H1 (cell line): ENCODE measurements at regions not wholly inside any gene's neighbourhood (a gene's known extent, or its start where the extent isn't known, plus 50 kb on each side); places are given as distances from the start of the nearest gene placed in this dataset.

Experiments used
- CTCF ChIA-PET: fragments of 300-600 bp; sonication (Branson Sonifier 250); formaldehyde crosslinking; loops from one replicate; lab custom pipeline; 2021; ENCODE audit not compliant: partially characterized antibody; lab: Charles Lee
- POLR2A ChIA-PET: fragments of 300-600 bp; sonication (Branson Sonifier 250); formaldehyde crosslinking; loops from one replicate; lab custom pipeline; 2021; ENCODE audit warnings: inconsistent platforms; ENCODE audit not compliant: partially characterized antibody; lab: Charles Lee
- DNase-seq, 2 experiments: peaks; one replicate each; pipeline versions ENCODE4 v3.0.0 to v3.0.0-alpha.2; 2010 to 2022; ENCODE audit warnings: low spot score in 2 of 2, low read depth in 1 of 2, mixed read lengths in 1 of 2
- FAIRE-seq: peaks from 2 replicates; lab custom pipeline; 2011; peaks lifted over from hg19 to GRCh38; lab: Jason Lieb, UNC
- H2AFZ ChIP-seq: 2 replicates; pipeline ENCODE4 v1.8.1; 2012; ENCODE audit warnings: low read length, inconsistent platforms
- H2AK5ac ChIP-seq: 2 replicates; pipeline ENCODE4 v1.6.1; 2013; ENCODE audit warnings: low read depth, low read length
- H2BK120ac ChIP-seq: replicated peaks from 2 replicates; pipeline ENCODE3; 2013; ENCODE audit warnings: low read depth, low read length, inconsistent platforms
- H2BK12ac ChIP-seq: 2 replicates; pipeline ENCODE4 v1.6.1; 2013; ENCODE audit warnings: low read depth, low read length
- H2BK15ac ChIP-seq: 2 replicates; pipeline ENCODE4 v1.6.1; 2013; ENCODE audit warnings: low read length
- H2BK20ac ChIP-seq: 2 replicates; pipeline ENCODE4 v1.6.1; 2013; ENCODE audit warnings: low read length
- H2BK5ac ChIP-seq: 2 replicates; pipeline ENCODE4 v1.6.1; 2013; ENCODE audit warnings: low read depth, low read length
- H3K14ac ChIP-seq: 2 replicates; pipeline ENCODE4 v1.6.1; 2013; ENCODE audit warnings: inconsistent platforms; ENCODE audit not compliant: insufficient read length
- H3K18ac ChIP-seq: 2 replicates; pipeline ENCODE4 v1.6.1; 2013; ENCODE audit warnings: low read length; ENCODE audit errors: extremely low read depth
- H3K23ac ChIP-seq: 2 replicates; pipeline ENCODE4 v1.6.1; 2013; ENCODE audit warnings: inconsistent platforms; ENCODE audit not compliant: insufficient read length
- H3K23me2 ChIP-seq: 2 replicates; pipeline ENCODE4 v1.6.1; 2013; ENCODE audit warnings: low read depth, low read length
- H3K27ac ChIP-seq: 2 replicates; pipeline ENCODE4 v1.6.1; 2011; ENCODE audit warnings: low read depth, low read length, inconsistent platforms
- H3K27me3 ChIP-seq, 4 experiments: replicated peaks in 1 of 4; 1 replicate in 1 of 4; 2 replicates in 3 of 4; pipeline versions ENCODE4 v1.6.1 to v1.8.1; 2011 to 2013; ENCODE audit warnings: low read length in 3 of 4, mild to moderate bottlenecking in 3 of 4, inconsistent platforms in 2 of 4, mixed read lengths in 2 of 4, moderate library complexity in 1 of 4; ENCODE audit not compliant: control insufficient read depth in 3 of 4, insufficient read depth in 3 of 4; ENCODE audit errors: extremely low read depth in 1 of 4
- H3K36me3 ChIP-seq, 4 experiments: 2 replicates each; pipeline versions ENCODE4 v1.6.1 to v1.8.1; 2011 to 2013; ENCODE audit warnings: mild to moderate bottlenecking in 4 of 4, low read length in 3 of 4, moderate library complexity in 2 of 4, control low read depth in 1 of 4, inconsistent platforms in 1 of 4; ENCODE audit not compliant: insufficient read depth in 4 of 4, control insufficient read depth in 2 of 4
- H3K4ac ChIP-seq: replicated peaks from 2 replicates; pipeline ENCODE3; 2013; ENCODE audit warnings: low read length, low read depth, mixed read lengths, inconsistent platforms; ENCODE audit not compliant: insufficient read length
- H3K4me1 ChIP-seq, 4 experiments: replicated peaks in 1 of 4; 1 replicate in 1 of 4; 2 replicates in 3 of 4; pipeline versions ENCODE4 v1.6.1 to v1.8.1; 2011 to 2013; ENCODE audit warnings: low read length in 3 of 4, inconsistent platforms in 2 of 4, mixed read lengths in 1 of 4; ENCODE audit not compliant: insufficient read depth in 4 of 4, control insufficient read depth in 3 of 4
- H3K4me2 ChIP-seq, 2 experiments: 2 replicates each; pipeline versions ENCODE4 v1.6.1 to v1.8.1; 2011 to 2013; ENCODE audit warnings: low read depth in 2 of 2, low read length in 2 of 2, control low read depth in 1 of 2, inconsistent platforms in 1 of 2, mild to moderate bottlenecking in 1 of 2; ENCODE audit not compliant: insufficient read depth in 1 of 2
- H3K4me3 ChIP-seq, 4 experiments: fragments of 200-600, 300-600 bp in 1 of 4; sonication (generic), shearing (Covaris generic), sonication (Bioruptor Twin) in 1 of 4; 2 replicates each; pipeline versions ENCODE4 v1.5.1 to v1.8.1; 2011 to 2016; ENCODE audit warnings: low read length in 4 of 4, low read depth in 3 of 4, control low read depth in 2 of 4, inconsistent platforms in 2 of 4, mild to moderate bottlenecking in 2 of 4, mixed read lengths in 1 of 4, moderate library complexity in 1 of 4; ENCODE audit not compliant: insufficient read depth in 2 of 4; ENCODE audit errors: extremely low read depth in 1 of 4
- H3K56ac ChIP-seq: replicated peaks from 2 replicates; pipeline ENCODE3; 2013; ENCODE audit warnings: low read depth, mild to moderate bottlenecking, mixed read lengths, low read length, inconsistent platforms; ENCODE audit not compliant: insufficient read length
- H3K79me1 ChIP-seq: 2 replicates; pipeline ENCODE4 v1.6.1; 2013; ENCODE audit warnings: low read depth, low read length, control low read depth
- H3K79me2 ChIP-seq, 2 experiments: 2 replicates each; pipeline versions ENCODE4 v1.6.1 to v1.8.1; 2012 to 2013; ENCODE audit warnings: low read length in 2 of 2, mild to moderate bottlenecking in 2 of 2, inconsistent platforms in 1 of 2; ENCODE audit not compliant: insufficient read depth in 2 of 2, control insufficient read depth in 1 of 2
- H3K9ac ChIP-seq, 4 experiments: replicated peaks in 1 of 4; 1 replicate in 1 of 4; 2 replicates in 3 of 4; pipeline versions ENCODE4 v1.6.1 to v1.8.1; 2011 to 2013; ENCODE audit warnings: low read depth in 3 of 4, low read length in 3 of 4, control low read depth in 2 of 4, mild to moderate bottlenecking in 2 of 4, moderate library complexity in 2 of 4, inconsistent platforms in 1 of 4; ENCODE audit errors: extremely low read depth in 1 of 4
- H3K9me3 ChIP-seq, 2 experiments: 2 replicates each; pipeline versions ENCODE4 v1.6.1 to v1.8.1; 2012 to 2013; ENCODE audit warnings: mild to moderate bottlenecking in 2 of 2, moderate library complexity in 2 of 2, control low read depth in 1 of 2, inconsistent platforms in 1 of 2, low read depth in 1 of 2, low read length in 1 of 2, mixed read lengths in 1 of 2; ENCODE audit not compliant: insufficient read depth in 2 of 2
- H4K20me1 ChIP-seq, 2 experiments: replicated peaks in 1 of 2; 2 replicates each; pipeline versions ENCODE3 to v1.8.1; 2011 to 2013; ENCODE audit warnings: inconsistent platforms in 2 of 2, low read length in 2 of 2, mild to moderate bottlenecking in 1 of 2; ENCODE audit not compliant: insufficient read depth in 2 of 2, control insufficient read depth in 1 of 2
- H4K5ac ChIP-seq: 2 replicates; pipeline ENCODE4 v1.6.1; 2013; ENCODE audit warnings: low read length, low read depth, mixed read lengths, inconsistent platforms; ENCODE audit not compliant: insufficient read length
- H4K8ac ChIP-seq: 2 replicates; pipeline ENCODE4 v1.8.0; 2013; ENCODE audit warnings: mild to moderate bottlenecking, moderate library complexity, low read length, inconsistent platforms; ENCODE audit not compliant: insufficient read depth; ENCODE audit errors: extremely low read depth
- H4K91ac ChIP-seq: replicated peaks from 2 replicates; pipeline ENCODE3; 2013; ENCODE audit warnings: low read length, mixed read lengths, inconsistent platforms; ENCODE audit not compliant: insufficient read length
- BCL11A ChIP-seq, 2 experiments: IDR thresholded peaks; one replicate each; pipeline ENCODE4 v1.6.1; 2011; ENCODE audit warnings: low read depth in 2 of 2, low read length in 2 of 2, mild to moderate bottlenecking in 2 of 2
- BRCA1 ChIP-seq: IDR thresholded peaks from 2 replicates; pipeline ENCODE4 v1.6.1; 2012; ENCODE audit warnings: low read depth, low read length, improper control_type of control experiment
- CHD1 ChIP-seq: IDR thresholded peaks from 2 replicates; pipeline ENCODE4 v1.6.1; 2012; ENCODE audit warnings: low read depth, low read length, improper control_type of control experiment
- EP300 ChIP-seq, 2 experiments: IDR thresholded peaks; 1 replicate in 1 of 2; 2 replicates in 1 of 2; pipeline ENCODE4 v1.6.1; 2011 to 2012; ENCODE audit warnings: low read depth in 2 of 2, low read length in 2 of 2, mild to moderate bottlenecking in 2 of 2, borderline replicate concordance in 1 of 2, inconsistent platforms in 1 of 2, moderate library complexity in 1 of 2
- HDAC2 ChIP-seq, 2 experiments: fragments of 300-600 bp in 1 of 2; sonication (generic) in 1 of 2; IDR thresholded peaks; 2 replicates each; pipeline ENCODE4 v1.6.1; 2011 to 2012; ENCODE audit warnings: low read depth in 2 of 2, low read length in 2 of 2, mild to moderate bottlenecking in 2 of 2, moderate library complexity in 2 of 2, borderline replicate concordance in 1 of 2, inconsistent platforms in 1 of 2
- JUND ChIP-seq: IDR thresholded peaks from 2 replicates; pipeline ENCODE4 v1.6.1; 2011; ENCODE audit warnings: mild to moderate bottlenecking, improper control_type of control experiment, low read length
- MAFK ChIP-seq: IDR thresholded peaks from 2 replicates; pipeline ENCODE4 v1.6.1; 2012; ENCODE audit warnings: low read depth, mild to moderate bottlenecking, improper control_type of control experiment, low read length
- NRF1 ChIP-seq: IDR thresholded peaks from 2 replicates; pipeline ENCODE4 v1.6.1; 2011; ENCODE audit warnings: mild to moderate bottlenecking, low read depth, low read length, improper control_type of control experiment
- POLR2AphosphoS5 ChIP-seq: IDR thresholded peaks from 2 replicates; pipeline ENCODE4 v1.6.1; 2011; ENCODE audit warnings: low read depth, low read length
- RXRA ChIP-seq: IDR thresholded peaks from 2 replicates; pipeline ENCODE4 v1.6.1; 2011; ENCODE audit warnings: low read depth, mild to moderate bottlenecking, low read length, moderate library complexity; ENCODE audit not compliant: insufficient read depth
- SIN3A ChIP-seq, 2 experiments: IDR thresholded peaks in 1 of 2; conservative IDR thresholded peaks in 1 of 2; 2 replicates each; pipeline ENCODE4 v1.6.1; 2011 to 2012; ENCODE audit warnings: low read length in 2 of 2, improper control_type of control experiment in 1 of 2, low read depth in 1 of 2, mild to moderate bottlenecking in 1 of 2
- SIX5 ChIP-seq: IDR thresholded peaks from 2 replicates; pipeline ENCODE4 v1.6.1; 2011; ENCODE audit warnings: mild to moderate bottlenecking, low read depth, low read length
- TAF1 ChIP-seq: IDR thresholded peaks from 2 replicates; pipeline ENCODE4 v1.6.1; 2011; ENCODE audit warnings: mild to moderate bottlenecking, low read depth, low read length
- TBP ChIP-seq: IDR thresholded peaks from 2 replicates; pipeline ENCODE4 v1.6.1; 2011; ENCODE audit warnings: low read depth, low read length, improper control_type of control experiment

DNA sequence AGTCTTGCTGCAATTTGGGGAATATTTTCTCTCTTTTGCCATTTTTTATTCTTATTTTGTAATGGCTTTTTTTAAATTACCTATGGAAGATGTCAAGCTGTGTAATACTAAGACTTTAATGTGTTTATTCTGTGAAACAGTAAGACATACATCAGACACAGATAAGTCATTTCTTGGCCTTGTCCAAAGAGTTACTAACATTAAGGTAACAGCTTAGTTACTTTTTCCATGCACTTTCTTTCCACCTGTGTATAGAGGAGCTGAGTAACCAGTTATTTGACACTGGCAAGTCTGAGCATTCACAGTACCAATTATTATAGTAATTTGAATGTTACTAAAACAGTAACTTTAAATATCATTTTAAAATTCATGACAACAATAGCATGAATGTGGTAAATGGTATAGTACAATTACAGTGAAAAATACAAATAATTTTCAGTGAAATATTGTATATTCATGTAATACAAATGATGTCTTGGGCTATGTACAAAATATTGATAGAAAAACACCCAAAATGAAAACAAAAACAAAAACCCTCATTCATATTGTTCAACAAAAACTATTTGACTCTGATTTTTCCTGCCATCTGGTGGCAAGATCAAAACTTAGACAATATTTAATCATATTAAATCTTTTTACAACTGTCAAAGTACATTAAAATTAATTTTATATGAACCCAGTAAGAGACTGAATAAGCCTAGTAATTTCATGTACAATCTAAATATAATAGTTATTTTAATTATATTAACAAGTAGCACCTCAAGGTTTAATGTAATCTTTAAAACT lies 259.8 kb upstream of the SEMA3A start:
- Histone ChIP-seq H2BK20ac (no peak overlapping the region), H3K4me2 (no peak overlapping the region), H4K91ac (no peak overlapping the region), H3K9me3 (no peaks in the 10 kb centered on the region), H2BK15ac (no peak overlapping the region), H2BK5ac (no peak overlapping the region), H4K20me1 (no peaks in the 10 kb centered on the region), H3K79me2 (no peaks in the 10 kb centered on the region), H3K23me2 (no peaks in the 10 kb centered on the region), H3K36me3 (no peaks in the 10 kb centered on the region), H2AK5ac (no peak overlapping the region), H3K27ac (no peak overlapping the region), H4K8ac (no peak overlapping the region), H3K18ac (no peak overlapping the region), H3K23ac (no peak overlapping the region), H3K4ac (no peak overlapping the region), H3K4me3 (no peak overlapping the region), H3K4me1 (no peaks in the 10 kb centered on the region), H3K27me3 (peaks cover 0 to 1% (median 0%) of the 10 kb centered on the region in 4 experiments; a peak in 1 of 7 replicates), H2BK12ac (no peak overlapping the region), H2BK120ac (no peak overlapping the region), H3K79me1 (no peaks in the 10 kb centered on the region), H3K14ac (no peak overlapping the region), H3K9ac (no peak overlapping the region), H2AFZ (no peak overlapping the region), H3K56ac (no peak overlapping the region), H4K5ac (no peak overlapping the region)
- ChIA-PET CTCF (interaction anchor here (1.2 kb wide), 1 partner anchor 490 kb away, joined by 3 read pairs; no protein-coding TSS in a partner anchor), POLR2A (no interaction called here)
- FAIRE-seq (no peak), DNase-seq (no peak)
- TF ChIP-seq SIN3A (conservative IDR thresholded peaks at IDR 0.05 in 1 of 2, IDR thresholded peaks at IDR 0.05 in 1 of 2; ENCODE audit: low read depth in 1 of 2, low read length in 2 of 2) (no peak), MAFK (no peak), BRCA1 (no peak), CHD1 (no peak), EP300 (IDR thresholded peaks at IDR 0.05; ENCODE audit: borderline replicate concordance in 1 of 2, low read depth in 2 of 2, low read length in 2 of 2) (no peak), HDAC2 (IDR thresholded peaks at IDR 0.05; ENCODE audit: borderline replicate concordance in 1 of 2, low read depth in 2 of 2, low read length in 2 of 2) (no peak), RXRA (no peak), TAF1 (no peak), JUND (no peak), NRF1 (no peak), POLR2AphosphoS5 (no peak), TBP (no peak), SIX5 (no peak), BCL11A (IDR thresholded peaks at IDR 0.05; ENCODE audit: low read depth in 2 of 2, low read length in 2 of 2) (no peak)
